ENCODE measurements at regions not wholly inside any gene's neighbourhood (a gene's known extent, or its start where the extent isn't known, plus 50 kb on each side); places are given as distances from the start of the nearest gene placed in this dataset.
A peak's percentile ranks its signal among the peaks of the same experiment; 100 is the strongest.

DNA sequence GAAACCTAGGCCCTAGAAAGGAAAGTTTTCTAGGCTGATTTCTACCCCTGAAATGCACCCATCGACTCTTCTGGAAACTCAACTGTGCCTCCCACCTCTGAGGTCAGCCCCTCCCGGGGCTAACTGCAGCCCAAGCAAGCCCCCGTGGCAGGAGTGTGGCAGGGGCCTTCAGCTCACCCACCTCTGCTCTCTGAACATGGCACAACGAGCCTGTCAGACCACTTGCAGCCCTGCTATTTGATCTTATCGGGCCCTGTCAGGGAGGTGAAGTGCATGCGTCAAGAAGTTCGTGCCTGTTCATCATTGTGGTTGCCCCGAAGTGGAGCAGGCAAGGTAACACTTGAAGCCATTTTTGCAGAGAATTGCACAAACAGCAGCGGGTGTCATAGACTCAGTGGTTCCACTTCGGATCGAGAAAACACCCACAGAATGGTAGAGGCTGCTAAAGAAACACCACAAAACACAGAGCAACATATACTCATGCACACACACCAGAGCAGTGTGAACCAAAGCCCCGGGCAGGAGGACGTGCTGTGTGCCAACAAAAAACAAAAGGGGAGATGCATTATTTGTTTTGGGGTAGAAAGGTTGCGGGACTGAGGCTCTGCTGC, 262.7 kb downstream of the ETS1 start:
- peak; percentile 86 for ATAC-seq
- peaks cover 32% of the 10 kb centered on the region for H3K36me3 Mint-ChIP-seq
- H3K4me1 Mint-ChIP-seq, result peaks cover 89% of the 10 kb centered on the region
- H3K4me3 Mint-ChIP-seq, result peak overlapping the region; percentile 65
- DNase-seq (ENCODE audit: low spot score in 2 of 2), result peak; percentile 66 to 90
- no peaks in the 10 kb centered on the region for H3K9me3 Mint-ChIP-seq
- H3K27ac Mint-ChIP-seq, result peak overlapping the region; percentile 94

DNA sequence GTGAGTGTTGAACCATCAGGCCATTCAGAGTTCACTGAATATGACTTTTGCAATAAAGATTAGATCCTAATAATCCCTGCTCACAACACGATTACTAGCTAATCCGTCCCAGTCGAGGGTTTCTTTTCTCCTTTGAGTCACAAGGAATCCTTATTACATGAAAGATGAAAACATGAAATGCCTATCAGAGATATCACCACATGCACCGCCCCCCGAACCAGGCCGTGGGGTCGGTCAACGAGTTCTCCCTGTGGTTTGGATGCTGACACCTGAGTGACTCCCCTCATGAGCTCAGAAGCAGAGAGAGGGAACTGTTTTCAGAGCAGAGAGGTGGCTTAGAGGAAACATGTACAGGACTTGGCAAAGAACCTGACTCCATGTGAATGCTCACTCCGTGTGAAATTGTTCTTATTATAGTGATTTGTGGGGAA, 263.3 kb downstream of the ETS1 start:
- H3K27ac Mint-ChIP-seq, result peak overlapping the region; percentile 94
- peaks cover 89% of the 10 kb centered on the region for H3K4me1 Mint-ChIP-seq
- ATAC-seq (peak; percentile 66), DNase-seq (ENCODE audit: low spot score in 2 of 2) (peak in 1 of 2 donors; percentile 80)
- peak overlapping the region; percentile 65 for H3K4me3 Mint-ChIP-seq
- peaks cover 36% of the 10 kb centered on the region for H3K36me3 Mint-ChIP-seq
- H3K9me3 Mint-ChIP-seq, result no peaks in the 10 kb centered on the region

DNA sequence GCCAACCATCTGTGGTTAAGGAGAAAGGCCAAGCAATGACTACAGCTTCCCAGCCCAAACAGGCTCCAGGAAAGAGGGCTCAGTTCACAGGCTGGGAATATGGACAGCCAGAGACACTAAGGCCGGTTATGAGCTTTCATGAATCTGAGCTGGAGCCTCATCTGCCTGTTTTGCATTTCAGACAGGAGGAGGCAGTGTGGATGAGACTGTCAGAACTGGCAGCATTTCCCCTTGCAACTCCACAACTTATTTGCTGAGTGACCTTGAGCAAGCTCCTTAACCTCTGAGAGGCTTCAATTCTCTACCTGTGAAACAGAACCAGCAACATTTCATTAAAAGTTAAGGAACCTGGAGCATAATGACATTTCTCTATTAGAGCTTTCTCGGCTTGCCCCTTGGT, 264.0 kb downstream of the ETS1 start:
- no peak for ATAC-seq
- Mint-ChIP-seq H3K4me1 (peaks cover 89% of the 10 kb centered on the region), H3K9me3 (peaks cover 3% of the 10 kb centered on the region), H3K27ac (peak overlapping the region; percentile 94), H3K36me3 (peaks cover 42% of the 10 kb centered on the region), H3K4me3 (peak overlapping the region; percentile 65)
- DNase-seq (ENCODE audit: low spot score in 2 of 2), result peak in 1 of 2 donors; percentile 66

DNA sequence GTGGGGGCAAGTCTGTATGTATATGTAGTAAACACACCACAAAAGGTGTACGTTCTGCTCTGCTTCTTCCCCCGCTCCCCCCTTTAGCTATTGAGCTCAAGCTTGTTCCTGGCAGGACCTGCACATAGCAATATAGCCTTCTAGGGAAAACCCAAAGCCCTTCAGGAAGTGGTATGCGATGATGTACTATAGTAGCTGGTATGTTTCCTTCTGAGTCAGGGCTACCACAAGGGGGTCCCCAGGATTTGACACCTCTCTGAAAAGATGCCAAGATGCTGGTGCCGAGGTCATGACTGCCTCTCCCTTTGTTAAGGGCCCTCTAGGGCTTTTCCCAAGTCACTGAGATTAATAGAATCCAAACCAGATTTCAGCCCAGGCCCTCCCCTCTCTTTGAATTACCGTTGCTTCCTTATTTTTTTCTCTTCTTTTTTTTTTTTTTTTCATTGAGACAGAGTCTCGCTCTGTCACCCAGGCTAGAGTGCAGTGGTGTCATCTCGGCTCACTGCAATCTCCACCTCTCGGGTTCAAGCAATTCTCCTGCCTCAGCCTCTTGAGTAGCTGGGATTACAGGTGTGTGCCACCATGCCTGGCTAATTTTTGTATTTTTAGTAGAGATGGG, 268.4 kb downstream of the ETS1 start:
- peak; percentile 57 to 89 for DNase-seq (ENCODE audit: low spot score in 2 of 2)
- Mint-ChIP-seq H3K9me3 (peaks cover 18% of the 10 kb centered on the region), H3K27ac (peak overlapping the region; percentile 94), H3K4me1 (peaks cover 88% of the 10 kb centered on the region), H3K4me3 (peak overlapping the region; percentile 55), H3K36me3 (peaks cover 26% of the 10 kb centered on the region)
- peak; percentile 97 for ATAC-seq

DNA sequence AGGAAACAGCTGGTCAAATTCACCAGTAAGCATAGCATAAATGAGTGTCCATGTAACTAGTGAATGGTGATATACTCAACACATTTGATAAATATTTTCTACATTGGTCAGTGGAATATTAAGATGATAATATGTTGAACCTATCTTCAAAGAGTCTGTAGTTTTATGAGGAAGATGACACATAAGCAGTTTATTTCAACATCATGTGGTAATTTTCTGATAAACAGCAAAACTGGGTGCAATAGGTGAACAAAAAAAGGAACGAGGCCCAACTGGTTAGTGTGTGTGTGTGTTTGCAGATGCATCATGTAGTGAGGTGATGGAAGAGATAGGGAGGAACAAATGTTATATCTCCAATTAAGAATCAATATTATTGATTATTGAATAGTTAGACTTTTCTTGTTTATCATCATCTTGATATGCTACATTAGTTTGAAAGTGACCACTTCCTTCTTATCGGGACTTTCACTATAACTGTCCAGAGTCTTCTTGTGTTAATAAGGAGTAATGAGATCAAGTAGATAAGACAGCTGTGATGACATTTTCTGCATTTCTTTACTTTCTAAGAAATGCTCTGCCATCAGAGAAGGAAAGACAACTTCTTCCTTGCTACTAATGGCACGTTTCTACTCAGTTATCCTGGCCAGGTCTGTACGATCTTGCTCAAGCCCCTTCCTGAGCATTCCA, 270.7 kb downstream of the ETS1 start:
- Mint-ChIP-seq H3K4me3 (peak overlapping the region; percentile 9), H3K27ac (peak overlapping the region; percentile 94), H3K9me3 (peaks cover 22% of the 10 kb centered on the region)

DNA sequence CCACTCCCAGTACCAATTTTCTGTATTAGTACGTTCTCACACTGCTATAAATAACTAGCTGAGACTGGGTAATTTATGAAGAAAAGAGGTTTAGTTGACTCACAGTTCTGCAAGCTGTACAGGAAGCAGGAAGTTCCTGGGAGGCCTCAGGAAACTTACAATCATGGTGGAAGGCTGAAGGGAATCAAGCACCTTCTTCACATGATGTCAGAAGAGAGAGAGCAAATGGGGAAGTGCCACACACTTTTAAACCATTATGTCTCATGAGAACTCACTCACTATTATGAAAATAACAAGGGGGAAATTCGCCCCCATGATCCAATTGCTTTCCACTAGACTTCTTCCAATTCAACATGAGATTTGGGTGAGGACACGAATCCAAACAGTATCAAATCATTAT, 271.4 kb downstream of the ETS1 start:
- Mint-ChIP-seq H3K4me1 (peaks cover 85% of the 10 kb centered on the region), H3K36me3 (peaks cover 14% of the 10 kb centered on the region)

More for the DNA sequence above, 270.7 kb downstream of the ETS1 start:
- DNase-seq (ENCODE audit: low spot score in 2 of 2) (no peak), ATAC-seq (no peak)
- H3K36me3 Mint-ChIP-seq, result peaks cover 14% of the 10 kb centered on the region
- H3K4me1 Mint-ChIP-seq, result peaks cover 85% of the 10 kb centered on the region

DNA sequence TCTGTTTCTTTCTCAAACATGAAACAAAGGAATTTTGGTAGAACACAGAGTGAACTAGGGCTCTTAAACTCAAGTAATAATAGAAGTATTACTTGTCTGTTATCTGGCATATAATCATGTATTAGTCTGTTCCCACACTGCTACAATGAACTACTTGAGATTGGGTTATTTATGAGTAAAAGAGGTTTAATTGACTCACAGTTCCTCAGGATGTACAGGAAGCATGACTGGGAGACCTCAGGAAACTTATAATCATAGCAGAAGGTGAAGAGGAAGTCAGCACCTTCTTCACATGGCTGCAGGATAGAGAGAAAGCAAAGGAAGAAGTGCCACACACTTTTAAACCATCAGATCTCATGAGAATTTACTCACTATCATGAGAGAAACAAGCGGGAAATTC, 273.4 kb downstream of the ETS1 start:
- Mint-ChIP-seq H3K27ac (peak overlapping the region; percentile 64), H3K9me3 (peaks cover 22% of the 10 kb centered on the region), H3K4me3 (no peak overlapping the region)

More for the DNA sequence above, 271.4 kb downstream of the ETS1 start:
- DNase-seq (ENCODE audit: low spot score in 2 of 2) (no peak), ATAC-seq (no peak)
- H3K4me3 Mint-ChIP-seq, result no peak overlapping the region
- H3K9me3 Mint-ChIP-seq, result peaks cover 22% of the 10 kb centered on the region
- peak overlapping the region; percentile 94 for H3K27ac Mint-ChIP-seq

DNA sequence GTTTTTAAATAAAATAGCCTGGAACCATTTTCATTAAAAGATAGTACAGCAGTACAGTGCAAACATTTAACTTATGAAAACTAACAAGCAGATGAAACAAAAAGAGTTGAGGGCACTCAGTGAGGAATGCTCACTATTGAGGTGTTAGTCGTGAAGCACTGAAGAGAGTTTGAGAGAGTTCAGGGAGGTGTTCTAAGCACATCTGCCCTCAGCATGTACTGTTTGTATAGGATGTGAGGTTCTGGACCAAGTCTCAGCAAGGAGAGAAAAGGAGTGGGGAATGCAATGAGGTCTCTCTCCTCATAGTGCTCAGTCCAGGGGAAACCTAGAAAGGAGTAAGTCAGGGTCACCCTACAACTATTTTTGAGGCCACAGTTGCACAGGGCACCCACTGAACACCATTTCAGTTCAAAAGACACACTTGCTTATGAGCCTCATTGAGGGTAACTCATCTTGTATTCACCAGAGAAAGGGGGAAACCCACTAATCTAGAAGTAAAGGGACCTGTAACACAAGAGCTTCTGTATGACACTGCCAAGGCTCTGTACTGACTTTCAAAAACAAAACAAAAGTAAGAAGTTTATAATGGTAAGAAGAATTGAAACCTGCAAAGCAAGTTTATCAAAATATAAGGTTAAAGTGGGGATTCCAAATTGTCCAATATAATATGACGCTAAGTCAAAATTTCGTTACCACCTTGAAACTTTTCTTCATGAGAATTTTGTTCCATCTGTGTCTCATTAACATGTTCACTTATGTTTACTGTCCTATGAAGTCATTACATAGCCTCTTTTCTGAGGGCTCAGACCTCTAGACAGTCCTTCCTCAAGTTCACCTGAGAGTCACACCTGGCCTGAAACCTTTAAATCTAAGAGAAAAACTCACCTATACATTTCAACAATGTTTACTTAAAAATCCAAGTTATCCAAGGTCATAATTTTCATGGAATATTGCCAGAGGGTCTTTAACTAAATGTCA, 275.3 kb downstream of the ETS1 start:
- peak; percentile 91 for ATAC-seq
- Mint-ChIP-seq H3K36me3 (no peaks in the 10 kb centered on the region), H3K27ac (peak overlapping the region; percentile 80), H3K4me1 (peaks cover 71% of the 10 kb centered on the region), H3K4me3 (peak overlapping the region; percentile 6), H3K9me3 (peaks cover 19% of the 10 kb centered on the region)
- DNase-seq (ENCODE audit: low spot score in 2 of 2), result no peak

More for the DNA sequence above, 273.4 kb downstream of the ETS1 start:
- Mint-ChIP-seq H3K4me1 (peaks cover 82% of the 10 kb centered on the region), H3K36me3 (peaks cover 9% of the 10 kb centered on the region)
- DNase-seq (ENCODE audit: low spot score in 2 of 2), result no peak
- ATAC-seq, result no peak

DNA sequence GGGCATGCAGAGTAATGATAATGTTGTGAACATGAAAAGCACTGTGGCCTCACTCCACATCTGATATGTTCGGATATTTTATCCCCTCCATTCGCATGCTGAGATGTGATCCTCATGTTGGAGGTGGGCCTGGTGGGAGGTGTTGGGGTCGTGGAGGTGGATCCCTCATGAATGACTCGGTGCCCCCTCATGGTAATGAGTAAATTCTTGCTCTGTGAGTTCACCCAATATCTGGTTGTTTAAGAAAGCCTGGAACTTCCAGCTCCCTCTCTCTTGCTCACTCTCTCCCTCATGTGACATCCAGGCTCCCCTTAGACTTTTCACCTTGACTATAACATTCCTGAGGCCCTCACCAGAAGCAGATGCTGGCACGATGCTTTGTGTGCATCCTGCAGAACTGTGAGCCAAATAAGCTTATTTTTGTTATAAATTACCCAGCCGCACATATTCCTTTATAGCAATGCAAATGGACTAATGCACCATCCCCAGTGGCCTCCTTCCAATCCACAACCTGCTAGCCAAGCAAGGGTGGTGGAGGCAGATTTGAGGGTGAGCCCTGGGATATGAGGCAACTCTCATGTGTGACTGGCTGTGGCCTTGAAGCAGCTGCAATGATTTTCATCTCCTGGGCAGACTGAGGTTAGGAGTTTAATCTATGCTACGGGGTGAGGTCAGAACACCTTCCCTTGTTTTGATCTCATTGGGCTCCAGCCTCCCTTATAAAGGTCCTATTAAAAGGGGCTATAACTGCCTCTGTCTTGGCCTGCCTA, 276.5 kb downstream of the ETS1 start:
- H3K36me3 Mint-ChIP-seq, result peaks cover 2% of the 10 kb centered on the region
- H3K4me3 Mint-ChIP-seq, result no peak overlapping the region
- peaks cover 65% of the 10 kb centered on the region for H3K4me1 Mint-ChIP-seq
- ATAC-seq, result peak; percentile 67
- peaks cover 16% of the 10 kb centered on the region for H3K9me3 Mint-ChIP-seq
- no peak for DNase-seq (ENCODE audit: low spot score in 2 of 2)
- H3K27ac Mint-ChIP-seq, result peak overlapping the region; percentile 38

DNA sequence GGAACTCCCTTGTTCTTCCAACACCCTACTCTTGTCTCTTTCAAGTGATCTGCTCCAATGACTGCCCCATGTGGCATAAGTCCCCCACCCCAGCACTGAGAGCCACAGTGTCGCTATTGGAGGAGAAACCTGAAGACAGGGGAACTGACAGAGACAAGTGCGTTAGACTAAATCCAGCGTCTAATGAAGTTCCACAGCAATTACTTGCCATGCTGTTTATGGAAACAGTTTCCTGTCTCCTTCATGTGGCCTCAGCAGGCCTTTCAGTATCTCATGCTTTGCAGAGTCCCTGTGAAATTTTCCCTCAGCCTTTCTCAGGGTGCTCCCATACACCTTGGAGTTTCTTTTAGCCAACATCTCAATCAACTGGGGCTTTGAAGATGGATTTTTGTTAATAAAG, 277.4 kb downstream of the ETS1 start:
- peaks cover 10% of the 10 kb centered on the region for H3K9me3 Mint-ChIP-seq
- H3K36me3 Mint-ChIP-seq, result peaks cover 7% of the 10 kb centered on the region
- ATAC-seq, result no peak
- H3K27ac Mint-ChIP-seq, result peak overlapping the region; percentile 38
- no peak for DNase-seq (ENCODE audit: low spot score in 2 of 2)
- H3K4me3 Mint-ChIP-seq, result no peak overlapping the region
- peaks cover 67% of the 10 kb centered on the region for H3K4me1 Mint-ChIP-seq

DNA sequence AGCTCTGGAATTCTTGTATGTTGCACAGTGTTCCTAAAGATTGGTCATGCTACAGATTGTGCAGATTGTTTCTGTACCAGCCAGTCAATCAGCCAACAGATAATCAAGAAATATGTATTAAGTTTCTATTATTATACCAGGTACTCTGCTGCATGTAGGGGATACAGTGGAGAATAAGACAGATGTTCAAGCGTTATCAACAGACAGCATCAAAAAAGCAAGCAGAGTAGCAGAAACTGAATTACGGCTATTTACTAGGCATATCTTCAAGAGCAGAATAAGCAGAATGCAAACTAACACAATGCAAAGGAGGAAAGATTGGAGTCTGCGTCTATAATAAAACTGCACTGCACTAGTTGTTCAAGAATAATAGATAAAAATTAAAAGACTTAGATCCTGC, 278.6 kb downstream of the ETS1 start:
- H3K27ac Mint-ChIP-seq, result peak overlapping the region; percentile 2
- H3K9me3 Mint-ChIP-seq, result peaks cover 3% of the 10 kb centered on the region
- H3K4me1 Mint-ChIP-seq, result peaks cover 70% of the 10 kb centered on the region
- ATAC-seq (no peak), DNase-seq (ENCODE audit: low spot score in 2 of 2) (no peak)
- H3K36me3 Mint-ChIP-seq, result peaks cover 7% of the 10 kb centered on the region
- H3K4me3 Mint-ChIP-seq, result no peak overlapping the region

DNA sequence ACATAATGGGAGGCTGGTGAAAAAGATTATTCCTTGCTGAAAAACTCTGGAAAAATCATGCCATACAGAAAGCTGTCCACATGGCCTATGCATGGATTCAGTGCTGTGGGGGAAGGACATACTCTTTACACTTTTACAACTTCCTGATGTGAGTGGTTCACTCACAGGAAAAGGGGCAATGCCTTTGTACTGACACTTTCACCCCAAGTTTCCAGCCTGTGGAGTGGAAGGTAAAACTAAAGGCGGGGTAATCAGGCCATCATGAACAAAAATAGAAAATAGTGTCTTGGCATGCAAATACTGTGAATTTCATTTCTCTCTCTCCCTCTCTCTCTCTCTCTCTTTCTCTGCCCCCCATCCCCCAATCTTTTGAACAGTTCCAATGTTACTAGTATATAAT, 281.8 kb downstream of the ETS1 start:
- no peak for DNase-seq (ENCODE audit: low spot score in 2 of 2)
- Mint-ChIP-seq H3K4me3 (peak overlapping the region; percentile 75), H3K36me3 (peaks cover 18% of the 10 kb centered on the region), H3K27ac (peak overlapping the region; percentile 87), H3K9me3 (no peaks in the 10 kb centered on the region), H3K4me1 (peaks cover 58% of the 10 kb centered on the region)
- no peak for ATAC-seq

DNA sequence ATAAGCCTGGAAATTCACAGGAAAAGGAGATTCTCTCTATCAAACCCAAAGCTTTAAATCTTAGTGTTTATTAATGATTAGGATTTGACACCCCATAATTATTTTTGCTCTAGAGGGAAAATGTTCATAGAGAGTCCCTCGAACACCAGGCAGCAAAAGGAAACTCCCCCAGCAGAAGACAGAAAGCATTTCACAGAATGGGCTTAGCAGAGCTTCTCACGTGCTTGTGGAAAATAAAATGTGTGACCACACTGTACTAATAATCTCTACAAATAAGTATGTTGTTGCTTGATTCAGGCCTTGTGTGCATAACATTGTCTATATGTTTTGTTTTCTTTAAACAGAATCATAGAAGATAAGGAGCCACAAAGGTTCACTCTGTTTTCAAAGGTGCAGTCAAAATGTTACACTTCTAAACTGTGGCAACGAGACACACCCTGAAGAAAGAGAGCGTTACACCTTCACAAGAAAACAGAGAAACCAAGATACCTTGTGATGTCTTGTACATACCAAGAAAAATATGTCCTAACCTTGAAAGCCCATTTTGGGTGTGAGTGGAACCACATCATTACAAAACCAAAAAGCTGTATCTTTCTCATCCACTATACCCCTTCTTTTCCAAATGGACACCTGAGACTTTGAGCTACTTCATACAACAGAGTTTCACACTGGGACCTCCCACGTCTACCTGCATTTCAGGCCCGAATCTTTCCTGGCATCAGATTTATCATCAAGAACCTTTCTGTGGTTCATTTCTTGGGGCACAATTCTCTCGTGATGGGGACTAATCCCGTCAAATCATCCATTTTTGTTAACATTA, 282.5 kb downstream of the ETS1 start:
- peak overlapping the region; percentile 75 for H3K4me3 Mint-ChIP-seq
- no peaks in the 10 kb centered on the region for H3K9me3 Mint-ChIP-seq
- DNase-seq (ENCODE audit: low spot score in 2 of 2) (no peak), ATAC-seq (no peak)
- H3K36me3 Mint-ChIP-seq, result peaks cover 18% of the 10 kb centered on the region
- peak overlapping the region; percentile 87 for H3K27ac Mint-ChIP-seq
- peaks cover 55% of the 10 kb centered on the region for H3K4me1 Mint-ChIP-seq
